Sigmoid colon (tissue), 4 donors: ENCODE measurements at regions not wholly inside any gene's neighbourhood (a gene's known extent, or its start where the extent isn't known, plus 50 kb on each side); places are given as distances from the start of the nearest gene placed in this dataset.

Experiments
- EP300 ChIP-seq, 4 donors: sonication (generic); formaldehyde crosslinking; IDR thresholded peaks; one replicate each; pipeline ENCODE4 v1.6.1; 2017; ENCODE audit warnings: antibody characterized with exemption in 4 of 4
- POLR2A ChIP-seq, 2 donors: fragments of 450-650 bp; IDR thresholded peaks; one replicate each; pipeline ENCODE4 v1.6.1; 2016; ENCODE audit warnings: antibody characterized with exemption in 2 of 2, mild to moderate bottlenecking in 2 of 2, moderate library complexity in 2 of 2
- TF ChIP-seq, protein P1 (sequence below), 4 experiments: fragments of 450-650 bp in 3 of 4; fragments of 200-600 bp in 1 of 4; IDR thresholded peaks; one replicate each; pipeline ENCODE4 v1.5.1; 2016 to 2019; ENCODE audit warnings: antibody characterized with exemption in 4 of 4, mild to moderate bottlenecking in 3 of 4, moderate library complexity in 2 of 4

GRCh38 chr11:127412234-127412633 lies 411.7 kb upstream of the KIRREL3 start:
- TF ChIP-seq POLR2A (IDR thresholded peaks at IDR 0.05) = no peak
- TF ChIP-seq, protein P1, sequence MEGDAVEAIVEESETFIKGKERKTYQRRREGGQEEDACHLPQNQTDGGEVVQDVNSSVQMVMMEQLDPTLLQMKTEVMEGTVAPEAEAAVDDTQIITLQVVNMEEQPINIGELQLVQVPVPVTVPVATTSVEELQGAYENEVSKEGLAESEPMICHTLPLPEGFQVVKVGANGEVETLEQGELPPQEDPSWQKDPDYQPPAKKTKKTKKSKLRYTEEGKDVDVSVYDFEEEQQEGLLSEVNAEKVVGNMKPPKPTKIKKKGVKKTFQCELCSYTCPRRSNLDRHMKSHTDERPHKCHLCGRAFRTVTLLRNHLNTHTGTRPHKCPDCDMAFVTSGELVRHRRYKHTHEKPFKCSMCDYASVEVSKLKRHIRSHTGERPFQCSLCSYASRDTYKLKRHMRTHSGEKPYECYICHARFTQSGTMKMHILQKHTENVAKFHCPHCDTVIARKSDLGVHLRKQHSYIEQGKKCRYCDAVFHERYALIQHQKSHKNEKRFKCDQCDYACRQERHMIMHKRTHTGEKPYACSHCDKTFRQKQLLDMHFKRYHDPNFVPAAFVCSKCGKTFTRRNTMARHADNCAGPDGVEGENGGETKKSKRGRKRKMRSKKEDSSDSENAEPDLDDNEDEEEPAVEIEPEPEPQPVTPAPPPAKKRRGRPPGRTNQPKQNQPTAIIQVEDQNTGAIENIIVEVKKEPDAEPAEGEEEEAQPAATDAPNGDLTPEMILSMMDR (IDR thresholded peaks at IDR 0.05) = no peak
- TF ChIP-seq EP300 (IDR thresholded peaks at IDR 0.05) = no peak
